T1000 (cell line): ENCODE measurements at regions not wholly inside any gene's neighbourhood (a gene's known extent, or its start where the extent isn't known, plus 50 kb on each side); places are given as distances from the start of the nearest gene placed in this dataset.
"Not testable (repeated sequence)": the region's sequence is repeated elsewhere in the genome, so short reads cannot be mapped to it uniquely, and the experiment has no call there.

ENCODE experiments used
- DNase-seq: peaks from one replicate; lab custom pipeline; 2025; ENCODE audit warnings: mixed read lengths; lab: John Stamatoyannopoulos, UW

DNA sequence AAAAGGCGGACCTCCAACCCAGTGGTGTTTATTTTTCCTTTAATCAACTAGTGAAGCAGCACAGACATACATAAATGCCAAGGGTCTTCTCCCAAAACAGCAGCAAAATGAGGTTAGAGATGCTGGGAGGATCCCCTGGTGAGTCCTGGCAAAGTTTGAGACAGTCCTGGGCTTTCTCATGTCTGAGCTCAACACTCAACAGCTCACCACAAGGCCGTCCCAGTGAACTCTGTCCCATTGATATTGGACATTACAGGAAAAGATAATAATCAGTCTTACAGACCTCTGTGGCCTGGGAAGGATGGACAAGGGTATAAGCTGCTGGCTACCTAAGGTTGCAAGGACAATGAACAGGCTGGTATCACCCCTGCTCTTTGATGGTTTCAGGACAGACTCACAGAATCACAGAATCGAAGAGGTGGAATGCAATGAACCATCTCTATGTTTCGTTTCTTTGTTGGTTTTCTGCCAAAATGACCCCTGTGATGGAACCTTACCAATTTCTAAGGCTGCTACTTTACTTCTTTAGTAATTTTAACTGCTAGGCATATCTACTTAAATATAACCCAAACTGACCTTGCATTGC lies 551.8 kb downstream of the RAB28 start:
- DNase-seq: no peak

DNA sequence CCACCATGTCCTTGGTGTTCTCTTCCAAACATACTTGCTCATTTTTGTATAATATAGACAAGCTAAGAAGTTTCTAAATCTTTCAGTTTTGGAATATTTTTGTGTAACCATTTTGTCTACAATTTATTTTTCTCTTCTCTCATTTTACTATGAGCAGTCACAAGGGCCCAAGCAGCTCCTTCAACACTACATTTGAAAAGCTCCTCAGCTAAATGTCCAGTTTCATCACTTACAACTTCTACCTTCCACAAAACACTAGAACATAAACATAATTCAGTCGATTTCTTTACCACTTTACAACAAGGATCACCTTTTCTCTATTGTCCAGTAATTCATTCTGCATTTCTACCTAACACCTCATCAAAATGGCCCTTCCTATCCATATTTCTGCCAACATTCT lies 554.4 kb downstream of the RAB28 start:
- DNase-seq: no peak

DNA sequence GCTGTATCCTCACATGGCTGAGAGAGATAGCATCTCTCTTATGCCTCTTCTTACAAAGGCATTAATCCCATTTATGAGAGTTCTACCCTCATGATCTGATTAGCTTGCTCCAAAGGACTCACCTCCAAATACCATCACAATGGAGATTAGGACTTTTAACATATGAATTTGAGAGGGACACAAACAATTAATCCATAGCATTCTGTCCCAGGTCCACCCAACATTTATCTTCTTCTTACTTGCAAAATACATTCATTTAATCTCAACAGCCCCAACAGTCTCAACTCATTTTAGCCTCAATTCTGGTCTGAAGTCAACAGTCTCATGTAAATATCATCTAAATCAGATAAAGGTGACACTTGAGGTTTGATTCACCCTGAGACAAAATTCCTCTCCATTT lies 555.4 kb downstream of the RAB28 start:
- no peak for DNase-seq

DNA sequence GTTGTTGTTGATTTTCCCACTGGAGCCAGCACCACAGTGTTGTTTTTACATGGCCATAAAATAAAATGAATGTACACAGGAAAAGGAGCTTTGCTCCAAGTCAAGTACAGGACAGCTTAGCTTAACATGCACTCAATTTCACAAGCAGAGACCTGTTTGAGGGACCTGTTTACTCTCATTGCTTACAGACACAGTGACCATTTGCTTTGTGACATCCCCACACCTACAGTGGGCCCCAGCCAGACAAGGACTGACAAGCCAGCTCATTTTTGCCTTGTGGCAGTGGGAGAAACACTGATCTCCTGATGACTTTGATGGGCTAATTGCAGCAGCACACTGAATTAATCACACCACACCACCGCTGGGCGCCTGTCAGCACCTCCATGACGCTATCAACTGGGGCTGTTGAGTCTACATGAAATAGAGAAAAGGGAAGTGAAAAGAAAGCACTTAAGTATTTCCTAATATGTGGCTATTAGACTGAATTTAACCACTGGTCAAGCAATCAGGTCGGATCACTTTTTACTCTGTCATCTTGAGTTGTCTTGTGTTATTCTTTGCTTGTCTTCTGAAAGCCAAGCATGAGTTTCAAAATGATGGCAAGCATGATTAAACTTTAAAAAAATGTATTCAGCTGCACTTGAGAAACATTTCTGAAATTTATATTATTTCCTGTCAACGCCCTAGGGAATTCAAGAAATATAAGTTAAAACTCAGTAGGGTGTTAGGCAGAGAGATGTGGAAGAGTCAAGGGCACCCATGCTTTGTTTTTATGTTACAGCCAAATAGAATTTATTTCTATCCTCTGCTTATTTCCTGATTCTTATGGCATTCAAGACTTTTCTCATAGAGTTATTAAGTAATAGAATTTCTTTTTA lies 557.7 kb downstream of the RAB28 start:
- no peak for DNase-seq

DNA sequence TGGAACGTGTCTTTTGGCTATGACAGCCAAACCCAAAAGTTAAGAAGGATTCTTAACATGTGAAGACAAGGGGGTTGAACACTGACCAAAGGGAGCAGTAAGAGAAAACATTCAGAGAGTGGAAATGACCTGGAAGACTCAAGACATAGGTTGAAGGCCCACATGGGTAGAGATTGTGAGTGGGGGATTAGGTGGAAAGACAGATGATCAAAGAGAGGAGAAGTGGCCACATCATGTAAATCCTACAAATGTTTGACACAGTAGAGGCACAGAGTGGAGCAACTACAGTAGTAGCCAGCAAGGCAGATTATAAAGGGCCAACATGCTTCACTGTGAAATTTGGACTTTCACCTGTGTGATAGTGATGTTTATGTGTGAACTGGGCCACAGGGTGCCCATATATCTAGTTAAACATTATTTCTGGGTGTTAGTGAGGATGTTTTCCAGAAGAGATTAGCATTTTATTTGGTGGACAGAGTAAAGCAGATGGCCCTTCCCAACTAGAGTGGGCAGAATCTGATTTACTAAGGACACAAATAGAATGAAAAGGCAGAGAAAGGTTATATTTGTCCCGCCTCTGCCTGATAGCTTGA lies 559.3 kb downstream of the RAB28 start:
- DNase-seq: no peak

DNA sequence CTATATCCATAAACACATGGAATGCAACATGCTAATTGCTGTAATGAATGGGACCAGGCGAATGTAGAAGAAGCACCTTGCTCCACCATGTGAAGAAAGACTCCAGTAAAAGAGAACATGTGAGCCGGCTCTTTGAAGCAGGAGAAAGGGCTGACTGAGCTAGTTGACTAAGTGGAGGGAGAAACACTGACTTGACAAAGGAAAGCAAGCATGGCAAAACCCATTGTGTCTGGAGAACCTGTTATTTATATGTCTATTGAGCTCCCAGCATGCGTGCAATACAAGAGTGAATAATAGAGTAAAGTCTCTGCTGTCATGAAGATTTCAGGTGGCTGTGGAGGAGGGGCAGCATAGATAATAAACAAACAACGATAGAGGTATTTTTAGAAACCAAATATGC lies 559.9 kb downstream of the RAB28 start:
- DNase-seq: no peak

DNA sequence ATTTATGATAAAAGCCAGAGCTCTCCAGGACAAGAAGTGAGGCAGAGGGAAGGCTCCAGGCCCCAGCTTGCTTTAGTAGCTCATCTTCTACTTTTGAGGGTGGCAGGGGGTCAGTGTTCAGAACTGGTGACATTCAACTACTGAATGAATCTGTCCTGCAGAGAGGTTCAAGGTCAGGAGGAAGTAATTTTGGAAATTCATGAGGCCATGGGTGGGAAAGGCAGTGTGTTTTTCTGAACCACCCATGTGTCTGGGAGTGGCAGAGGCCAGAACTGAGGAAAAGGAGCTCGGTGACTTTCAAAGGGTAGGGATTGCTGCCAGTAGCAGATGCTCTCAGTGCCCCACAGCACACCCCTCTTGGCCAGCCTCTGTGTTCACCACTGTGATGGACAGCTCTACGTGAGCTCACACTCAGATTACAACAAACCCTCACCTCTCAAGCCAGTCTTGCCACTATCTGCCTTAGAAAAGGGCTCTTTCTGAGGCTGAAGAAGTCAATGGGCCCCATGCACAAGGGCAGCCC lies 571.2 kb downstream of the RAB28 start:
- no peak for DNase-seq

DNA sequence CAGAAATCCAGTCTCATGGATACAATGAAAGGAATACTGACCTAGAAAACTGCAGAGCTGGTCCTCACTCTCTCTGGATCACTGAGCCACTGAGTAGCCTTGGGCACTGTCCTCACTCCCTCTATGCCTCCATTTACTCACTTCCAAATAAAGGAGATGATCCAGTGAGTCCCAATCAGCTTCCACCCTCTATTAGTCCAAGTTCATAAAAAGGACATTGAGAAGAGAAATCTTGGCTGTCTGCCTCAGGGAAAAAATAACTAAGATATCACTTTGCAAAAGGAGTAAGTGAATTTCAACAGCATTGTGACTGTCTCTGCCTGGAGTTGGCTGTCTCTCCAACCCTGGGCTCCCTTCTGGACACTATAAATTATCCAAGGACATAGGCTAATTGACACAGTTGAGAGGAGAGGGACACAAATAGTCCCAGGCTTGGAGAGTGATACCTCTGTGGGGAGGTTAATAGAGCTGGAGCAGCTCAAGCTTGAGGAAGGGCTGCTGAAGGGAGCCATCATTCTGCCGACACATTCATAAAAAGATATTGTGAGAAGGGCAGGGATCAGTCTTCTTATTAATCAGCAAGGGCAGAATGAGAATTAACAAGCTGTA lies 572.3 kb downstream of the RAB28 start:
- no peak for DNase-seq

DNA sequence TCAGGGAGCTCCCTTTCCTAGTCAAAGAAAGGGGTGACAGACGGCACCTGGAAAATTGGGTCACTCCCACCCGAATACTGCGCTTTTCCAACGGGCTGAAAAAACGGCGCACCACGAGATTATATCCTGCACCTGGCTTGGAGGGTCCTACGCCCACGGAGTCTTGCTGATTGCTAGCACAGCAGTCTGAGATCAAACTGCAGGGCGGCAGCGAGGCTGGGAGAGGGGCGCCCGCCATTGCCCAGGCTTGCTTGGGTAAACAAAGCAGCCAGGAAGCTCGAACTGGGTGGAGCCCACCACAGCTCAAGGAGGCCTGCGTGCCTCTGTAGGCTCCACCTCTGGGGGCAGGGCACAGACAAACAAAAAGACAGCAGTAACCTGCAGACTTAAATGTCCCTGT lies 580.5 kb downstream of the RAB28 start:
- DNase-seq: not testable (repeated sequence)

DNA sequence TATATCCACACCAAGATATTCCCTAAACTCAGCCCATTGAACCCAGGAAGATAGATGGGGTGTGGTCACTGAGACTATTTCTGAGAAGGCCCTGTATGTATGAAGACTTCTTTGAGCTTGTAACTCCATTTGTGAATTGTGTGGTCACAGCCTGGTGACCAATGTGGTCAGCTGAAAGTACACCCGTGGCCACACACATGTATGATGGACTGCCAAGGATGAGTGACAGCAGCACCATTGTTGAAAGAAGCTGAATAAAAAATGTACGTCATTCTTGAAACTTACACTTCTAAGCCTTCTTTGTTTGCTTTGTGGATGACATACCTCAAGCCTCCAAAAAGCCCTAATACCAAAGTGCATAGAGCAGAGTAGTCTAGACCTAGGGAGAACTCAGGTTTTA lies 581.4 kb downstream of the RAB28 start:
- no peak for DNase-seq

DNA sequence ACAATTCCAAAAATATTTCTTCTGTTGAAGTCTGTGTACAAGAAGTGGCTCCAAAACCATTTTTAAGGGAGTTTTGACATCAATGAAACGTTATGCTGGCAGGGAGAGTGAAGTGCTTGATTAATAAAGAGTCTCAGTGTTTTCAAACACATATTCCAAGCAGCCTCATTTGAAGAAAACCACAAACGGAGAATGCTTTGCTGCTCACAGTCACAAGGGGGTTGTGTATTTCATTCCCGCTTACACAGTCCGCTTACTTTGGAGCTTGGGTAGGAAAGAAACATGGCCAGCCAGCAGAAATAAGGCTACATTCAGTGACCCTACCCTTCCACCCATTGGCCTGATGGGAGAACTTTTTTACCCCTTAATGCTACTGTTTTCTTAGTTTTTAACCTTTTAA lies 586.2 kb downstream of the RAB28 start:
- no peak for DNase-seq

DNA sequence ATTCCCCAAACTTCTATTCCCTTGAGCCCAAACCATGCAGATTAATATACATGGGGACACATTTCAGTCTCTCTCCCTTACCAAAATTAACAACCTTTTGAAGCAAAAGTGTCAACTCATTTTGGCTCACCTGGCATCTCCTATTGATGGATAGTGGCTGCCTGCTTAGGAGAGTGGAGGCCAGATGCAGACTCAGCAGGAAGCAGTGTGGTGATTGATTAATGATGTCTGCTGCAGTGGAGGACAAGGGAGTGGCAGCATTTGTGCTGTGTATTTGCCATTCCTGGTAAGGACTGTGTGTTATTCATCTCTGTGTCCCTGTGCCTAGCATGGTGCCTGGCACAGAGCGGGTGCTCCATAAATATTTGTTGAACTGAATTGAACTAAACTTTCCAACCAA lies 590.1 kb downstream of the RAB28 start:
- no peak for DNase-seq

DNA sequence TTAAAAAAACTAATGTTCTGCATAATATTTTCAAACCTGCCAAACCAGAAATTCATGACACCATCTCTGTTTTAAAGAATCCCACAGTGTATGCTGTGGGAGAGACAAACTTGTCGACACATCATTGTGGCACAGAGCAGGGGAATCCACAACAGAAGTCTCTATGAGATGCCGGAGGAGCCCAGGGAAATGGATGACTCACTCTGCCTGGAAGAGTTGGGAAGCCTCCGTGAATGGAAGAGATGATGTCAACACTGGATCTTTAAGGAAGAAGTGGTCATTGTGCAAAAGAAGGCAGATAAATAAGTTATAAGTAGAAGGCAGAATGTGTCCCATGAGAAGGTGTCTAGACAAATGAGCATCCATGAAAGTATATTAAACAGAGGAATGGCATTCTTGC lies 595.1 kb downstream of the RAB28 start:
- peak; percentile 39 for DNase-seq

DNA sequence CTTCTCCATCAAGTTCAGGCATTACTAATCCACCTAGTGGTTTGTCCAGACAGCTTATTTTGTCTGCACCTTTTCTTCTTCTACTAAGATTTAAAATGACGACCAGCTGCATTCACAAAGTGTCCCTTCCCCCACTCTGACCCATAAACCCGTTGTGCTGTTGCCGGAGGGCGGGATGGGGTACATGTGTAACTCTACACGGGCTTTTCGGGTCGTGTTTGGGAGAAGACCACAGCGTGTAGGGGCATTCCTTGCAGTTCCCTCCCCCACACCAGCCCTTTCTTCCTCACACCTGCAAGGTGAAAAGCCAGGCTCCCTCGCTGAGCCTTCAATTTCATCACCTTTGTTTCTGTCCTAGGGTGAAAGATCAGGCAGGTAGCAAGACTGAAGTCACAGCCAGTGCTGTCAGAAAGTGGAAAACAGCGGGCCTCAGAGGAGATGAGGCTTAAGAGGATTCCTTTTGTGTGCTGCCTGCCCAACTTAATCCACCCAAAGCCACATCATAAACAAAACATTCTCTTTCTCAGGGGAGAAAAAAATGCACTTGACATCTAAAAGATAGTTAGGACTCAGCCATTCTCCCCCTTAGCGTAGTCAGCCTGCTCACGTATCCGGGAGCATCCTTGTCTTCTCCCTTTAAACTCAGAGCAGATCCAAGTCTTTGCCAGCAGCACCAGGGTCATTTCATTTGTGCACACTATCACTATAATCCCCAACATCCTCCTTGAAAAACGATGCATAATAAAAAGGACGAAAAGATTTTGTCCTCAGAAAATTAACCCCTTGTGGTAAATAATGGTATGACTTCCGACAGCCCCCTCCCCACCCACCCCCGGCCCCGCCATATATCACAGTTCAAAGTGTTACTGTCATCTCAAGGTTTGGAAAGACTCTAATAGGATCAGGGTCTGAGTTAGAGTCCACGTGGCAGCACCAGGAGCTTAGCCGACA lies 599.0 kb downstream of the RAB28 start:
- DNase-seq: no peak

DNA sequence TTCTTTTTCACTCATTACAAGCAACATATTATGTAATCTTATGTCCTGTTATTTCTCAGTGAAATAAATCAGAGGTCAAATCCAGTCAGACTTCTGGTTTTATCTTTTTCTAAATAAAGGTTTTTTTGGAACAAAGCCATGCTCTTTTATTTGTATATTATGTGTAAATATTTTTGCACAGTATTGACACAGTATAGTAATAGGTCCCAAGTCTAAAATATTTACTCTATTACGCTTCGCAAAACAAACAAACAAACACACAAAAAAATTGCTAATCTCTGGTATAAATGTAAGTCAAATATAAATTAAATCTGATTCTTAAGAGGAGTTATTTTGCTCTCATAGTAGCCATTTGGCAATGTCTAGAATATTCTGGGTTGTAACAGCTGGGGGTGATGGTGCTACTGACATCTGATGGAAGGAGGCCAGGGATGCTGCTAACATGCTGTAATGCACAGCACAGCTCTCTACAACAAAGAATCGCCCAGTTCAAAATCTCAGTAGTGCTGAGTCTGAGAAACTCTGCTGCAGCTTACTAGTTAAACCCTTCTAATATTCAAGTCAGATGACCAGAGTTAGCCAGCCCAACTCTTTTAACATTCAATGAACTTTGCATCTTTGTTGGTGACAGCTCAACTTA lies 602.1 kb downstream of the RAB28 start:
- DNase-seq: no peak

DNA sequence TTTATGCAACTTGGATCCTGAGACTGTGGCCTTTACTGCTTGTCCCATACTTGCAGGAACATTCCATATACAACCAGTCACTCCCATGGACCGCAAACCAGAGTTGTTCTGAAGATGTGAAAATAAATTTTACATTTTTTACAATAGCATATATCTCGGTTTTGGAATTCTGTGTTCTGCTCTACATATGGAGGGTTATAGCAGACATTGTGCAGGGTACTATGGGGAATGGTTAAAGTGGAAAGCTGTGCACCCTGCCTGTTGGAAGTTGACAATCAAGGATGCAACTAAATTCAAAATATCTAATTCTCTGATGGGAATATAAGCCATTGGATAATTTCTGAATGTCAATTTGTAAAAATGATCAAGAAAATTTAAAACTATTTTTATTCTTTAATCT lies 603.3 kb downstream of the RAB28 start:
- no peak for DNase-seq

DNA sequence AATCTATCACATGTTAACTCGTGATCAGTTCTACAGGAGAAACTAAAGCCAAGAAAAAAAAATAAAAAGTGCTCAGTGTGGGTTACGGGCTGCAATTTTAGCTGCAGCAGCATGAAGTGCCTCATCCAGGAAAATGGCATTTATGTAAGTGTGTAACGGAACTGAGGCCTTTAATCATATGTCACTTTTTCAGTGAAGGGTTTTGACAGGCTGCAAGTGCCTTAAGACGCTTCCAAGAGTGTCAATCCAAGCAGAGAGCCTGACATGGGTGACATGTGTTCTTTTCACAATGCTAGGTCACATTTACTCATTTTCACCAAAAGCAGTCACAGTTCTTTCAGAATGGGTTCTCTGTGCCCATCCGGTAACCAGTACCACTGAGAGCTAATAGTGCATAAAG lies 604.6 kb downstream of the RAB28 start:
- DNase-seq: no peak

DNA sequence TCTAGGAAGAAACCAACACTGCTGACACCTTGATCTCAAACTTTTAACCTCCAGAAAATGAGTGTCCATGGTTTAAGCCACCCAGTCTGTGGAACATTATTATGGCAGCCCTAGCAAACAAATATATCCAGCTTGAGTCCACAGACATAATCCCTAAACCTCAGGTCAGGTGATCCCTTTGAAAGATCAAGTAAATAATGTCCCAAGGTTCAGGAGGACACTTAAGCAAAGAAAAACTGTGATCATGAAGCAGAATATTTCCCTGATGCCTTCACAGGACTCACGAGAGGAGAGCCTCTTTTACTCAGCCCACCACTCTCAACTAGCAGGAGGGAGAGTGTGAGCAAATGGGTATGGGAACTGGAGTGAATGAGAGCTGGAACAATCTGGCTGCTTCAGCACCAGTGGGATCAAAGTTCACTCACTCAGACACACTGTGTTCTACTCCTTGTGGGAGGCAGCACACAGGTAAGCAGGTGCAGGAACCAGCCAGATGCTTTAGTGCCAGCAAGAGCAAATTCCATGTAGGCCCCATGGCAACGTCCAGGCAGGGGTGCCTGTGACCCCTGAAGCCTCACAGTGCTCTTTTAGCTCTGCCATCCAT lies 608.4 kb downstream of the RAB28 start:
- DNase-seq: no peak

DNA sequence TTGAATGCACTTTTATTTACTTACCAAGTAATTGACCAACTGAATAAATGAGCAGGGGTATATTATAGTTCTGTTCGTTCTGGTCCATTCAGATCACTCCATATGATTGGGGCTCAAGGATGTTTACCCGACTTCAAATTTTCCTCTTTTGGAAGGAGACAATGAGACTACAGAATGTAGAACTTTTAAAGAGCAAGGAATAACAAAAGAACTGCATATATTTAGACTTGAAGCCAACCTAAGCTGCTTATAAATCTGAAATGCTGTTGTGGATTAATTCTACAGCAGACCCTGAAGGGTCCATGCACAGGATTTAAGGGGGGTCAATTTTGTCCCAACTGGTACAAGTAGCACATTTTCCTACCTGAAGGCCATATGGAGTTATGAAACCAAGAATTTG lies 610.8 kb downstream of the RAB28 start:
- DNase-seq: no peak

DNA sequence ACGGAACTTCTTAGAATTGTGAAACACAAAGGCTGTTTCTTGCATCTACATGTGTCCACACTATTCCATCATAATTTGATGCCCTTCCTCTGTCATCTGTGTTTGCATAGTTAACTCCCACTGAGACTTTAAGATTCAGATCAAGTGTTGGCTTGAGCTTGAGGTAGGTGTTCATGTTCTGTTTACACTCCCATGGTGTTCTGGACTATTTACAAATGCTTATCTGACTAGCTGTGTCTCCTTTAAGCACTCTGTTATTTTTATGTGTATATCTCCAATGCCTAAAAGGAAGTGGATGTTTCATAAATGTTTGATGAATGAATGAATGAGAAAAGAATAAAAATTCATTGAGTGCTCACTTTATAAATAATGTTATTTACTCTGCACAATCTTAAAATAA lies 622.7 kb downstream of the RAB28 start:
- DNase-seq: no peak
